ENCODE measurements at regions not wholly inside any gene's neighbourhood (a gene's known extent, or its start where the extent isn't known, plus 50 kb on each side); places are given as distances from the start of the nearest gene placed in this dataset.
"Not testable (repeated sequence)": the region's sequence is repeated elsewhere in the genome, so short reads cannot be mapped to it uniquely, and the experiment has no call there.

DNA sequence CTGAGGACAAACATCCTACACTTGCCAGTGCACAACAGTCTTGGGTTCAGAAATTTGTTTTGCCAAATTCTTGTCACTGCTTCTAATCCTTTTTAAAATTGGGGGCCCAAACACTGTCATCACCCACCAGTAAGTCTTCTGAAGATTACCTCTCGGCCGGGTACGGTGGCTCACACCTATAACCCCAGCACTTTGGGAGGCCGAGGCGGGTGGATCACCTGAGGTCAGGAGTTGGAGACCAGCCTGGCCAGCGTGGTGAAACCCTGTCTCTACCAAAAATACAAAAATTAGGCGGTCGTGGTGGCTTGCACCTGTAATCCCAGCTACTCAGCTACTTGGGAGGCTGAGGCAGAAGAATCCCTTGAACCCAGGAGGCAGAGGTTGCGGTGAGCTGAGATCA, 87.8 kb upstream of the DMRT1 start:
- H3K18ac ChIP-seq (ENCODE audit: low read depth, low read length); H3K36me3 ChIP-seq (ENCODE audit: control insufficient read depth, insufficient read depth, low read length); H3K27ac ChIP-seq (ENCODE audit: insufficient read depth, low read length); H3K9me3 ChIP-seq (ENCODE audit: control insufficient read depth, insufficient read depth, low read length); H3K27me3 ChIP-seq (ENCODE audit: control insufficient read depth, insufficient read depth, low read length); H3K4me3 ChIP-seq (ENCODE audit: insufficient read depth, low read depth, low read length); H3K23ac ChIP-seq (ENCODE audit: low read depth, low read length); H2AK9ac ChIP-seq (replicated peaks; ENCODE audit: low read depth, low read length, poor library complexity); H2BK5ac ChIP-seq (ENCODE audit: low read depth, low read length, poor library complexity, severe bottlenecking); BruUV-seq (replicated peaks); H3K14ac ChIP-seq (replicated peaks; ENCODE audit: low read depth, low read length); H3K9ac ChIP-seq (ENCODE audit: low read depth, low read length); H2AFZ ChIP-seq (replicated peaks; ENCODE audit: low read length, poor library complexity); H4K5ac ChIP-seq (ENCODE audit: low read depth, low read length); DNase-seq; H3K4ac ChIP-seq (ENCODE audit: low read depth, low read length); H4K20me1 ChIP-seq (ENCODE audit: insufficient read depth, low read length); in situ Hi-C loops (cut with MboI; ENCODE audit: low sequenced_read_pairs); H3K4me2 ChIP-seq (ENCODE audit: low read depth, low read length); H4K8ac ChIP-seq (ENCODE audit: low read depth in 2 of 2, low read length in 2 of 2); dilution Hi-C loops (cut with HindIII; ENCODE audit: low sequenced_read_pairs, unreplicated experiment); H2BK15ac ChIP-seq (ENCODE audit: low read depth, low read length); H4K91ac ChIP-seq (ENCODE audit: insufficient read depth, low read depth, low read length); H2BK120ac ChIP-seq (ENCODE audit: low read depth, low read length); H3K56ac ChIP-seq (ENCODE audit: extremely low read depth, insufficient read depth, low read length); ATAC-seq (ENCODE audit: low read depth): not testable (repeated sequence)
- no CpG with 5 or more reads among the region's 9 CpGs for WGBS, 2 experiments (ENCODE audit: extremely low coverage in 2 of 2, insufficient read length in 1 of 2)
- POLR2A ChIA-PET (ENCODE audit: unreplicated experiment): interaction anchor here (0.6 kb wide), 1 partner anchor 71 kb away, joined by 3 read pairs; no protein-coding TSS in a partner anchor
- Histone ChIP-seq H2AK5ac (ENCODE audit: low read depth, low read length) (peak overlapping the region; percentile 39; the same call in 1 of the 2 replicates), H3K9me1 (ENCODE audit: insufficient read depth, low read length) (peaks cover 16% of the 10 kb centered on the region), H3K4me1 (ENCODE audit: control insufficient read depth, insufficient read depth, low read length) (peaks cover 20% of the 10 kb centered on the region), H3K79me1 (ENCODE audit: low read depth in 1 of 2, low read length in 2 of 2) (peaks cover 0 to 12% of the 10 kb centered on the region in 2 experiments; a peak in 1 of 4 replicates), H2BK20ac (ENCODE audit: low read depth, low read length) (peak overlapping the region; percentile 22; the same call in 1 of the 2 replicates)
- intact Hi-C loops (cut with micrococcal nuclease): loop anchor here (2.0 to 5.0 kb wide), 2 partner anchors 15 to 316 kb away; no protein-coding TSS in a partner anchor
- CTCF ChIA-PET: interaction anchor here (0.6 kb wide), 2 partner anchors 13 to 41 kb away, joined by 3 to 6 read pairs; no protein-coding TSS in a partner anchor

Measured in IMR-90 (cell line).